A673 (cell line): ENCODE measurements at regions not wholly inside any gene's neighbourhood (a gene's known extent, or its start where the extent isn't known, plus 50 kb on each side); places are given as distances from the start of the nearest gene placed in this dataset.

ENCODE experiments used
- BruUV-seq: library from RNA; stranded (reverse); fragments of 400-500 nt; replicated peaks from 2 replicates; lab custom pipeline; 2021; lab: Mats Ljungman, UMichigan
- CTCF ChIA-PET: fragments of 300-600 bp; sonication (Branson Sonifier 250); formaldehyde crosslinking; loops from one replicate; lab custom pipeline; 2022; ENCODE audit warnings: antibody characterized with exemption; lab: Charles Lee
- POLR2A ChIA-PET: fragments of 300-600 bp; sonication (Branson Sonifier 250); formaldehyde crosslinking; loops from one replicate; lab custom pipeline; 2022; ENCODE audit warnings: antibody characterized with exemption; ENCODE audit not compliant: low non-redundant PET; lab: Charles Lee
- DNase-seq: peaks from one replicate; pipeline ENCODE4 v3.0.0-alpha.2; 2015; ENCODE audit warnings: low spot score
- H3K27ac ChIP-seq: fragments of 200-600 bp; sonication (generic); 2 replicates; pipeline ENCODE4 v1.5.1; 2016; ENCODE audit warnings: mixed run types, low read depth, mild to moderate bottlenecking, mixed read lengths, antibody characterized with exemption, low read length; ENCODE audit not compliant: poor library complexity, severe bottlenecking
- H3K27me3 ChIP-seq: fragments of 200-600 bp; sonication (generic); replicated peaks from 2 replicates; pipeline ENCODE4 v1.6.1; 2017; ENCODE audit warnings: mixed run types, low read depth, mild to moderate bottlenecking, mixed read lengths, antibody characterized with exemption, low read length; ENCODE audit not compliant: insufficient read depth, poor library complexity
- H3K36me3 ChIP-seq: fragments of 200-600 bp; sonication (generic); 2 replicates; pipeline ENCODE4 v1.6.1; 2016; ENCODE audit warnings: mixed run types, mild to moderate bottlenecking, mixed read lengths, antibody characterized with exemption, low read length; ENCODE audit not compliant: insufficient read depth, poor library complexity, severe bottlenecking
- H3K4me1 ChIP-seq: fragments of 200-600 bp; sonication (generic); 2 replicates; pipeline ENCODE4 v1.6.1; 2017; ENCODE audit warnings: mixed run types, mild to moderate bottlenecking, mixed read lengths, antibody characterized with exemption, low read length; ENCODE audit not compliant: insufficient read depth, poor library complexity, severe bottlenecking
- H3K4me3 ChIP-seq: fragments of 200-600 bp; sonication (generic); 2 replicates; pipeline ENCODE4 v1.5.1; 2016; ENCODE audit warnings: low read depth, mixed run types, mild to moderate bottlenecking, mixed read lengths, low read length; ENCODE audit not compliant: poor library complexity, severe bottlenecking
- H3K9me3 ChIP-seq: fragments of 200-600 bp; sonication (generic); 2 replicates; pipeline ENCODE4 v1.6.1; 2016; ENCODE audit warnings: mixed run types, low read depth, mild to moderate bottlenecking, mixed read lengths, antibody characterized with exemption, low read length; ENCODE audit not compliant: poor library complexity, severe bottlenecking
- EZH2 ChIP-seq: fragments of 200-600 bp; sonication (generic); IDR thresholded peaks from 2 replicates; pipeline ENCODE4 v1.6.1; 2017; ENCODE audit warnings: borderline replicate concordance, low read depth, mild to moderate bottlenecking, mixed read lengths, antibody characterized with exemption, low read length; ENCODE audit not compliant: poor library complexity, severe bottlenecking
- intact Hi-C: fragments of 100-400 bp; cut with micrococcal nuclease; formaldehyde crosslinking; loops from one replicate; pipeline ENCODE4 v1.10.0; 2022; ENCODE audit not compliant: unreplicated experiment
- TF ChIP-seq, protein P1 (sequence below): fragments of 300-800, 200-600 bp; sonication (generic); conservative IDR thresholded peaks from 2 replicates; pipeline ENCODE4 v1.5.1; 2017; ENCODE audit warnings: low read depth, mild to moderate bottlenecking, antibody characterized with exemption, low read length, moderate library complexity, mixed read lengths

DNA sequence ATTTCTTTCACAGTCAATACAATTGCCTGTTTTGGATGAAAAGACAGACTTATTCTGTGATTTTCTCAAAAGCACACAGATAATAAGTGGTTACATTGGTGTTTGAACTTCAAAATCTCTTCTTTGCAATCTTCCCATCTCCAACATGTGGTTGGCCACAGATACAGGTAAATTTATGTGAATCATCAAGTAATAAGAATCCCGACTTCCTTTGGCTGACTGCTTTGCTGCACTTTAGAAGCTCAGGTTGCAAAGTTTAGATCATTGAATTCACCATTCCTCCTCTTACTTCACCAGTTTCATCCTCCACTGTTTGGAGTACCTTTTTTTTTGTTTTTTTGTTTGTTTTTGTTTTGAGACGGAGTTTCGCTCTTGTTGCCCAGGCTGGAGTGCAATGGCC is 56.5 kb upstream of the ADRB2 start:
- DNase-seq: no peak
- intact Hi-C loops: no loop called here
- TF ChIP-seq, protein P1, sequence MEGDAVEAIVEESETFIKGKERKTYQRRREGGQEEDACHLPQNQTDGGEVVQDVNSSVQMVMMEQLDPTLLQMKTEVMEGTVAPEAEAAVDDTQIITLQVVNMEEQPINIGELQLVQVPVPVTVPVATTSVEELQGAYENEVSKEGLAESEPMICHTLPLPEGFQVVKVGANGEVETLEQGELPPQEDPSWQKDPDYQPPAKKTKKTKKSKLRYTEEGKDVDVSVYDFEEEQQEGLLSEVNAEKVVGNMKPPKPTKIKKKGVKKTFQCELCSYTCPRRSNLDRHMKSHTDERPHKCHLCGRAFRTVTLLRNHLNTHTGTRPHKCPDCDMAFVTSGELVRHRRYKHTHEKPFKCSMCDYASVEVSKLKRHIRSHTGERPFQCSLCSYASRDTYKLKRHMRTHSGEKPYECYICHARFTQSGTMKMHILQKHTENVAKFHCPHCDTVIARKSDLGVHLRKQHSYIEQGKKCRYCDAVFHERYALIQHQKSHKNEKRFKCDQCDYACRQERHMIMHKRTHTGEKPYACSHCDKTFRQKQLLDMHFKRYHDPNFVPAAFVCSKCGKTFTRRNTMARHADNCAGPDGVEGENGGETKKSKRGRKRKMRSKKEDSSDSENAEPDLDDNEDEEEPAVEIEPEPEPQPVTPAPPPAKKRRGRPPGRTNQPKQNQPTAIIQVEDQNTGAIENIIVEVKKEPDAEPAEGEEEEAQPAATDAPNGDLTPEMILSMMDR: no peak
- TF ChIP-seq EZH2: no peak
- no peak overlapping the region for H3K27ac ChIP-seq
- H3K9me3 ChIP-seq: no peaks in the 10 kb centered on the region
- peaks cover 75% of the 10 kb centered on the region for H3K27me3 ChIP-seq
- H3K4me1 ChIP-seq: no peaks in the 10 kb centered on the region
- no peaks in the 10 kb centered on the region for H3K36me3 ChIP-seq
- BruUV-seq: no TSS peak
- CTCF ChIA-PET: no interaction called here
- no peak overlapping the region for H3K4me3 ChIP-seq
- POLR2A ChIA-PET: no interaction called here

DNA sequence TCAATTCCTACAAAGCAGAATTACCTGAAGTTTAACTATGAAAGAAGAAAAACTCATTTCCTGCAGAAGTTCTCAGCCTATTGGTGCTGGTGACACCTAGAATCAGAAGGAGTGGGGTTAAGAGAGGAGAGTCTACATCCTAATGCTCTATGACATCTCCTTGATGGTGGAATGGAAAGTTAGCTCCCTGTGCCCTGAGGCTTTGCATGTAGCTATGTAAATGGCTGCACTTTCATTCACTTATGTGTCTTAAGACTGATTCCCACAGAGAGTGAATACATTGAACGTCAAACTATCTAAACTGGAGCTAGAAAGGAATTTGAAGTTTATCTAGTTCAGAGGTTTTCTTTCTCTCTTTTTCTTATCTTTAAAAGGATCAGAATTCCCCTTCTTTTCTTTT is 52.1 kb upstream of the ADRB2 start:
- intact Hi-C loops: no loop called here
- TF ChIP-seq, protein P1: no peak
- no peak for TF ChIP-seq EZH2
- no peak for DNase-seq
- no peaks in the 10 kb centered on the region for H3K9me3 ChIP-seq
- ChIA-PET CTCF (no interaction called here), POLR2A (no interaction called here)
- BruUV-seq: no TSS peak
- H3K27me3 ChIP-seq: peaks cover 46% of the 10 kb centered on the region
- H3K4me3 ChIP-seq: no peak overlapping the region
- H3K36me3 ChIP-seq: no peaks in the 10 kb centered on the region
- H3K27ac ChIP-seq: no peak overlapping the region
- H3K4me1 ChIP-seq: no peaks in the 10 kb centered on the region

- ChIA-PET CTCF (interaction anchor here (0.7 kb wide), 1 partner anchor 617 kb away, joined by 4 read pairs; no protein-coding TSS in a partner anchor), POLR2A (no interaction called here)
- no peaks in the 10 kb centered on the region for H3K4me1 ChIP-seq
- no TSS peak for BruUV-seq
- intact Hi-C loops: no loop called here
- H3K36me3 ChIP-seq: no peaks in the 10 kb centered on the region
- no peak for DNase-seq
- H3K4me3 ChIP-seq: no peak overlapping the region
- H3K27me3 ChIP-seq: peaks cover 30% of the 10 kb centered on the region
- no peak overlapping the region for H3K27ac ChIP-seq
- no peaks in the 10 kb centered on the region for H3K9me3 ChIP-seq
- TF ChIP-seq EZH2: no peak
- TF ChIP-seq, protein P1: no peak
Observed at GRCh38 chr5:148776261-148776660, 50.1 kb upstream of the ADRB2 start.
